Progenitor cell of endocrine pancreas (in vitro differentiated cells): ENCODE measurements at regions not wholly inside any gene's neighbourhood (a gene's known extent, or its start where the extent isn't known, plus 50 kb on each side); places are given as distances from the start of the nearest gene placed in this dataset.

Source experiments
- DNase-seq: peaks from one replicate; pipeline ENCODE4 v3.0.0; 2021; ENCODE audit warnings: low spot score; ENCODE audit not compliant: unreplicated experiment
- H3K27ac Mint-ChIP-seq: 2 replicates; pipeline ENCODE4 v1.8.0; 2021; ENCODE audit warnings: mild to moderate bottlenecking, moderate library complexity, mixed read lengths
- H3K27me3 Mint-ChIP-seq: 2 replicates; pipeline ENCODE4 v1.8.0; 2021; ENCODE audit warnings: mixed read lengths
- H3K36me3 Mint-ChIP-seq: 2 replicates; pipeline ENCODE4 v1.8.0; 2022; ENCODE audit warnings: mixed read lengths; ENCODE audit not compliant: insufficient read depth
- H3K4me1 Mint-ChIP-seq: 2 replicates; pipeline ENCODE4 v1.8.0; 2021; ENCODE audit warnings: low read depth, mixed read lengths
- H3K4me3 Mint-ChIP-seq: 2 replicates; pipeline ENCODE4 v1.8.0; 2021; ENCODE audit warnings: low read depth, mild to moderate bottlenecking, moderate library complexity, mixed read lengths
- H3K9me3 Mint-ChIP-seq: 2 replicates; pipeline ENCODE4 v1.8.0; 2021; ENCODE audit warnings: low read depth, mixed read lengths
- TF ChIP-seq, protein P1 (sequence below): fragments of 200-600 bp; sonication (generic); IDR thresholded peaks from one replicate; pipeline ENCODE4 v1.5.0; 2021; ENCODE audit warnings: antibody characterized with exemption, mild to moderate bottlenecking; ENCODE audit not compliant: unreplicated experiment

DNA sequence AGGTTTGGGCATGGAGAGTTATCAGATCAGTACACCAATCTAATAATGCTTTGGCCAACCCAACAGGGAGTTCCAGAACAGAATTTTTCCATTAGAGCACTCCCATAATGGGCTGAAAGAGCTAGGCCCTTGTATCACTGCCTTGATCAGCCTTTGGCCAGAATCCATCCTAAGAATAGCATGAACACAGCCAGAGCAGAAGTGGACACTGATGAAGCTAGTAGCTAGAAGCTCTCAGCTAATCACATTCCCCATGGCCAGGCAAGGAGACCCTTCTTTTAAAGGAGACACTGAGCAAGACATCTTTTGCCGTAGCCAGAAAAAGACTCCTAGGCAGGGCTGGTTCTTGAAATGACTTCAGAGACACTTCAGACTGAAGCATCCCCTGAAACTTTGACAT is 236.0 kb downstream of the RAD51AP2 start:
- Mint-ChIP-seq H3K4me1 (no peaks in the 10 kb centered on the region), H3K27me3 (no peaks in the 10 kb centered on the region), H3K9me3 (no peaks in the 10 kb centered on the region), H3K36me3 (no peaks in the 10 kb centered on the region), H3K4me3 (no peak overlapping the region), H3K27ac (no peak overlapping the region)
- TF ChIP-seq, protein P1, sequence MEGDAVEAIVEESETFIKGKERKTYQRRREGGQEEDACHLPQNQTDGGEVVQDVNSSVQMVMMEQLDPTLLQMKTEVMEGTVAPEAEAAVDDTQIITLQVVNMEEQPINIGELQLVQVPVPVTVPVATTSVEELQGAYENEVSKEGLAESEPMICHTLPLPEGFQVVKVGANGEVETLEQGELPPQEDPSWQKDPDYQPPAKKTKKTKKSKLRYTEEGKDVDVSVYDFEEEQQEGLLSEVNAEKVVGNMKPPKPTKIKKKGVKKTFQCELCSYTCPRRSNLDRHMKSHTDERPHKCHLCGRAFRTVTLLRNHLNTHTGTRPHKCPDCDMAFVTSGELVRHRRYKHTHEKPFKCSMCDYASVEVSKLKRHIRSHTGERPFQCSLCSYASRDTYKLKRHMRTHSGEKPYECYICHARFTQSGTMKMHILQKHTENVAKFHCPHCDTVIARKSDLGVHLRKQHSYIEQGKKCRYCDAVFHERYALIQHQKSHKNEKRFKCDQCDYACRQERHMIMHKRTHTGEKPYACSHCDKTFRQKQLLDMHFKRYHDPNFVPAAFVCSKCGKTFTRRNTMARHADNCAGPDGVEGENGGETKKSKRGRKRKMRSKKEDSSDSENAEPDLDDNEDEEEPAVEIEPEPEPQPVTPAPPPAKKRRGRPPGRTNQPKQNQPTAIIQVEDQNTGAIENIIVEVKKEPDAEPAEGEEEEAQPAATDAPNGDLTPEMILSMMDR, result no peak
- DNase-seq, result no peak

DNA sequence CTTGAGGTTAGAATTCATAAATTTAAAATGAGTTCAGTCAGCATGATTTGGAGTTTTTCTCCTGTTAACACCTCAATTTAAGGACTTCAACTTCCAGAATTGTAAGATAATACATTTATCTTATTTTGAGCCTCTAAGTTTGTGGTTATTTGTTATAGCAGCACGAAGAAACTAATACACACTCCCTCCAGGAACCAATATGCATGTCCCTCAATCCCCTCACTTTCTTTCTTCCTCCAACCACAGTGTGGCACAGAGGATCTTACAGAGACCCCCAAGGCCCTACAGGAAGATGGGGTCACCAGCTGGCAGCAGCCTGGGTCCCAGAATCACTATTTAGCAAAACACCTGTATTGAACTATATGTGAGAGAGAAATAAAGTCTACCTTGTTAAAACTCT is 242.0 kb downstream of the RAD51AP2 start:
- Mint-ChIP-seq H3K9me3 (peaks cover 3% of the 10 kb centered on the region), H3K27me3 (no peaks in the 10 kb centered on the region), H3K36me3 (no peaks in the 10 kb centered on the region), H3K4me1 (no peaks in the 10 kb centered on the region), H3K27ac (no peak overlapping the region), H3K4me3 (no peak overlapping the region)
- TF ChIP-seq, protein P1, result no peak
- no peak for DNase-seq

DNA sequence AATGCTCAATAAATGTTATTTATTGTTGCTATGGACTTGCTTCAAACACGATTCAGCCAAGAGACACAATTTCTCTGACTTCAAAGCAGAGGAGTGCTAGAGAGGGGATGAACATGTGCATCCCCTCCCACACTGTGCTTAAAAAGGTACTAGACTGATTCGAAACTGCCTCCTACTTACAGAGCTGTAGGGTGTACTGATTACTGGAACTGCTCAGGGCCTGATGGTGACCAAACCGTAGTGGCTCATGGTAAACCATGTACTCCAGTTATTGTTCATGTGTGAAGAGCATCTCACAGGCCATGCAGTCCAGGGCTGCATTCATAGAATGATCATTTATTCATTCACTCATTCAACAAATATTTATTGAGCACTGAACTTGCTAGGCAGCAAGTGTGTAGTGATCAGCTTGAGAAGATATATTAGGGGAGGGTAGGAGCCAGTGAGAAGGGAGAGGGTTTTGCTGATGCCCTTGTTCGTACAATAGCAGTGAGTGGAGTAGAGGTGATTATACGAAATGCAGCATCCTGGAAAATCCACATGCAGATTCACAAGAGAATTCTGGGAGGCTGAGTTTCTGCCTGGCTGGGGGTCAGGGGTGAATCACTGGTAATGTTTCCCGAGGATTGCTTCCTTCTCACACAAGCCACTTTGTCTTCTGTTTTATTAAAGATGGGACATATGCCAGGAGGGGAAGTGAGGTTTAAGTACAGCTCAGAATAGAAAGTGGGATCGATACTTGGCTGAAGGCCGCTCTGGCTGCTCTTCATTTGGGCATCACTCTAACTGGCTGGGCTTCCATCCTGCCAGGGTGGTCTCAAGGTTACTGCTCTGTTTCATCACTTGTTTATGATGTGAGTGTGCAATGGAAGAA is 245.4 kb downstream of the RAD51AP2 start:
- no peaks in the 10 kb centered on the region for H3K4me1 Mint-ChIP-seq
- no peak overlapping the region for H3K4me3 Mint-ChIP-seq
- H3K27me3 Mint-ChIP-seq, result no peaks in the 10 kb centered on the region
- peaks cover 3% of the 10 kb centered on the region for H3K9me3 Mint-ChIP-seq
- H3K27ac Mint-ChIP-seq, result no peak overlapping the region
- no peaks in the 10 kb centered on the region for H3K36me3 Mint-ChIP-seq
- DNase-seq, result no peak
- TF ChIP-seq, protein P1, result no peak

DNA sequence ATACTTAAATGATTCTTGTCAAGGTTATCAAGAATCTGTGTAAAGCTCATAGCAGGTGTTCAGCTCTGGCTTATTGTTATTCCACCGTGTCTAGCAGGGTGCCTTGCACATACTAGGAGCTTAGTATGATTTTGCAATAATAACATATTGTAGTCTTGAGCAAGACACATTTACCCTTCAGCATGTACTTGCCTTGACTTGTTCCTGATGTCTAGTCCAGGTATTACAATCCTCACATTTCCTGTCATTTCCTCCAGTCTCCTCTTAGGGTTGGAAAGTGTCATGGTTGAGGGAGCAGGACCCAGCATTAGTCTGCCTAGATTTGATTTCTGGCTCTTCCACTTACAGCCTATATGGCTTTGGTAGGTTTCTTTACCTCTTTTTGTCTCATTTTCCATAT is 246.1 kb downstream of the RAD51AP2 start:
- peaks cover 3% of the 10 kb centered on the region for H3K9me3 Mint-ChIP-seq
- no peak for DNase-seq
- TF ChIP-seq, protein P1, result no peak
- H3K27ac Mint-ChIP-seq, result no peak overlapping the region
- H3K4me1 Mint-ChIP-seq, result no peaks in the 10 kb centered on the region
- no peaks in the 10 kb centered on the region for H3K27me3 Mint-ChIP-seq
- H3K36me3 Mint-ChIP-seq, result no peaks in the 10 kb centered on the region
- no peak overlapping the region for H3K4me3 Mint-ChIP-seq

DNA sequence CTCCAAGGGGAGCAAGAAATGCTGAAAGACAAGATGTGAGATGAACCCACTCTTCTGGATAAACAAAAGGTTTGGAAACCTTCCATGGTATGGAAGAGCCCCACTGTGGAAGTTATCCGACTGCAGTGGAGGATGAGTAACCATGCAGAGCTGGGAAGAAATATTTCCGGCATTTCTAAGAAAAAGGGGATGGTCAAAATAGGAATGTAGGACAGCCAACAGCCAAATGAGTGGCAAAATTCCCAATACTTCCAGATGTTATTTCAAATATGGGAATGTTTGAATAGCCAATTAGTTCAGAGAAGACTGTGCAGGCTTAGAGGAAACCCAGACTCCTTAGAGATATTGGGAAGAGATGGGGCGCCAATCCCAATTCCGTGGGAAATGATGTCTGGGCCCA is 246.8 kb downstream of the RAD51AP2 start:
- TF ChIP-seq, protein P1, result no peak
- no peak overlapping the region for H3K27ac Mint-ChIP-seq
- H3K36me3 Mint-ChIP-seq, result no peaks in the 10 kb centered on the region
- H3K9me3 Mint-ChIP-seq, result peaks cover 3% of the 10 kb centered on the region
- no peak for DNase-seq
- no peak overlapping the region for H3K4me3 Mint-ChIP-seq
- no peaks in the 10 kb centered on the region for H3K4me1 Mint-ChIP-seq
- no peaks in the 10 kb centered on the region for H3K27me3 Mint-ChIP-seq
